Activated T-helper 1 cell treated with anti-CD3 and anti-CD28 coated beads, Interleukin-12 subunit alpha, Interleukin-12 subunit beta, Interleukin-2, Interleukin-4 antibody, amounts not matched to agents 30 ng/mL and 10 ng/mL and 1 ng/mL, durations not matched to agents 14 hours and 24 hours and 36 hours (primary cell): ENCODE measurements at regions not wholly inside any gene's neighbourhood (a gene's known extent, or its start where the extent isn't known, plus 50 kb on each side); places are given as distances from the start of the nearest gene placed in this dataset.
"Not testable (repeated sequence)": the region's sequence is repeated elsewhere in the genome, so short reads cannot be mapped to it uniquely, and the experiment has no call there.

Source experiments
- DNase-seq: peaks from one replicate; pipeline ENCODE4 v3.0.0; 2021; ENCODE audit warnings: low spot score
- H3K27ac Mint-ChIP-seq: one replicate; pipeline ENCODE4 v1.8.0; 2021; ENCODE audit warnings: mild to moderate bottlenecking, mixed read lengths
- H3K27me3 Mint-ChIP-seq: one replicate; pipeline ENCODE4 v1.8.0; 2022; ENCODE audit warnings: mild to moderate bottlenecking, moderate library complexity, mixed read lengths; ENCODE audit not compliant: insufficient read depth
- H3K36me3 Mint-ChIP-seq: one replicate; pipeline ENCODE4 v1.8.0; 2021; ENCODE audit warnings: low read depth, mixed read lengths
- H3K4me1 Mint-ChIP-seq: one replicate; pipeline ENCODE4 v1.8.0; 2021; ENCODE audit warnings: low read depth, mixed read lengths
- H3K4me3 Mint-ChIP-seq: one replicate; pipeline ENCODE4 v1.8.0; 2021; ENCODE audit warnings: mild to moderate bottlenecking, moderate library complexity, mixed read lengths
- H3K9me3 Mint-ChIP-seq: one replicate; pipeline ENCODE4 v1.8.0; 2021; ENCODE audit warnings: mixed read lengths
- intact Hi-C: fragments of 100-400 bp; cut with micrococcal nuclease; formaldehyde crosslinking; loops from one replicate; pipeline ENCODE4 v1.15.1; 2024

DNA sequence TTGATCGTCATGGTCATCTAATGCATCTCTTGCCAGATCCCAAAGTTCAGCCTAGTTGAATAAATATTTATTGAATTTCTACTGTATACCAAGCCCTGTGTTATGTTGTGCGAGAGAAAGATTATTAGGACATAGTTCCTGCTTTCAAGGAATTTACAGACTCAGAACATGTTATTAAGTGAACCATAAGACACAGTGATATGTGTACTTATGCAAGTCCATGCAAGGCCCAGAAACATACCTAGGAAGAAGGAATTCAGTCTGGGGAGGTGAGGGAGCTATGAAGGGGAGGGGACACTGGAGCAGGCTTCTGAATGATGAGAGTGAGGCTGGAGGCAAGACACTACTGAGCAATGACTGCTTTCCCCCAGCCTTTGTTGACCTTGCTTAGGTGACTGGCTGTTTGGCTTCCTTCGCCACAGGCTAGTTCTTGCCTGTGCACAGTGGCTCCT is 81.4 kb downstream of the ACAA2 start:
- Mint-ChIP-seq H3K27ac (no peak overlapping the region), H3K4me3 (no peak overlapping the region), H3K4me1 (no peaks in the 10 kb centered on the region), H3K27me3 (peaks cover 8% of the 10 kb centered on the region), H3K9me3 (no peaks in the 10 kb centered on the region), H3K36me3 (no peaks in the 10 kb centered on the region)
- no peak for DNase-seq
- intact Hi-C loops, result no loop called here

DNA sequence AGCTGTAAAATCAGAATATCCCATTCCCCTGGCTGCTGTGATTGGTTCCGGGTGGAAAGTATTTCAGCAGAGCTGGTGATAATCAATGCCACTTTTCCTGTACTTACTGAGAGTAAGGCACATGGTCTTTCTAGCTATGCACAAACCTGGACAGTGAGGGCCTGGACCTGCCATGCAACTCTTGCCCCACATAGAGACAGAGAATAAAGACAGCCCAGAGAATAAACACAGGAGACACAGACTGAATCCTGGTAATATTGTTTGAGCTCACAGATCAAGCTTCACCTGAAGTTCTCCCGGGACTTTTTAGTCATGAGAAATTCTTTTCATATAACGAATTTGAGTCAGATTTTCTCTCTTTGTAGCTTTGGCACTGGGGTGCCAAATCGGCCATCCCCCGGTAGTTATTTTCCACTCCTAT is 81.9 kb downstream of the ACAA2 start:
- no peak overlapping the region for H3K4me3 Mint-ChIP-seq
- H3K27me3 Mint-ChIP-seq, result peaks cover 9% of the 10 kb centered on the region
- H3K9me3 Mint-ChIP-seq, result no peaks in the 10 kb centered on the region
- no peak overlapping the region for H3K27ac Mint-ChIP-seq
- H3K4me1 Mint-ChIP-seq, result no peaks in the 10 kb centered on the region
- no peak for DNase-seq
- intact Hi-C loops, result no loop called here
- H3K36me3 Mint-ChIP-seq, result no peaks in the 10 kb centered on the region

- Mint-ChIP-seq H3K27ac (no peak overlapping the region), H3K4me1 (no peaks in the 10 kb centered on the region), H3K4me3 (no peak overlapping the region), H3K9me3 (no peaks in the 10 kb centered on the region), H3K27me3 (peaks cover 7% of the 10 kb centered on the region), H3K36me3 (no peaks in the 10 kb centered on the region)
- intact Hi-C loops, result no loop called here
- no peak for DNase-seq
Measured at GRCh38 chr18:49730951-49731391, 82.4 kb downstream of the ACAA2 start.

DNA sequence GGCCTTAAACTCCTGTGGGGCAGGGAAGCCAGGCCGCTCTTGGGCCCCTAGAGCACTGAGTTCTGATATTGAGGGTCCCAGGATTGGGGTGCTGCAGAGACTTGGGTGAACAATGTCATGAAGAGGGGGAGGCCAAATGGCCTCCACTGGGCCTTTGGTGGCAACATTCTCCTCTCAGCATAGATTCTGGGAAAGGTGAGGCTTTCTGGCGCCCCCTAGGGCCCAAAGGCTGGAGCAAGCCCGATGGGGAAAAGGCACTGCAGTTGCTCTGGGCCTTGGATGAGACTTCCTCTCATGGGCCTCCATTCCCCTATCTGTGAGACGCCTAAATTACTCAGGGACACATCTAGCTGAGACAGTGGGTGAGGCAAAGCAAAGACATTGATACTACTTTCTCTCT is 84.8 kb downstream of the ACAA2 start:
- Mint-ChIP-seq H3K4me3 (no peak overlapping the region), H3K4me1 (peaks cover 6% of the 10 kb centered on the region), H3K27ac (no peak overlapping the region), H3K9me3 (no peaks in the 10 kb centered on the region), H3K27me3 (peaks cover 11% of the 10 kb centered on the region), H3K36me3 (no peaks in the 10 kb centered on the region)
- intact Hi-C loops, result loop anchor here (1.0 kb wide), 1 partner anchor 130 kb away; no protein-coding TSS in a partner anchor
- peak; percentile 12 for DNase-seq

- H3K9me3 Mint-ChIP-seq, result no peaks in the 10 kb centered on the region
- intact Hi-C loops, result loop anchor here (1.0 kb wide), 1 partner anchor 130 kb away; no protein-coding TSS in a partner anchor
- no peak for DNase-seq
- H3K4me1 Mint-ChIP-seq, result peaks cover 11% of the 10 kb centered on the region
- no peak overlapping the region for H3K4me3 Mint-ChIP-seq
- no peaks in the 10 kb centered on the region for H3K36me3 Mint-ChIP-seq
- no peak overlapping the region for H3K27ac Mint-ChIP-seq
- peaks cover 15% of the 10 kb centered on the region for H3K27me3 Mint-ChIP-seq
Measured at GRCh38 chr18:49727816-49728215, 85.5 kb downstream of the ACAA2 start.

DNA sequence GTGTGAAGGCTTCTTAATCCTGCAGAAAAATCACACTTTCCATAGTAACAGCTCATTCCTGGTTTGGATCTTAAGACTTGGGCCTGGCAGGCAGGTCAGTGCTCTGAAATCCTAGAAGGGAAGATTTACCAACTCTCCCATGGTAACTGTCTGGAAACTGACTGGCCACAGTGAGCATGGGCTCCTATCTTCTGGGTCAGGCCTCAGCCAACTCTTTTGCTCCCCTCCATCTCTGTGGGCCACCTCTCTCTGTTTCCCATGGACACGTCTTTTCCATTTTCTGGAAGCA is 86.7 kb downstream of the ACAA2 start:
- H3K4me1 Mint-ChIP-seq, result peaks cover 16% of the 10 kb centered on the region
- H3K4me3 Mint-ChIP-seq, result no peak overlapping the region
- H3K9me3 Mint-ChIP-seq, result no peaks in the 10 kb centered on the region
- intact Hi-C loops, result no loop called here
- no peak overlapping the region for H3K27ac Mint-ChIP-seq
- H3K36me3 Mint-ChIP-seq, result no peaks in the 10 kb centered on the region
- DNase-seq, result no peak
- peaks cover 24% of the 10 kb centered on the region for H3K27me3 Mint-ChIP-seq

- Mint-ChIP-seq H3K9me3 (no peaks in the 10 kb centered on the region), H3K27ac (no peak overlapping the region), H3K36me3 (no peaks in the 10 kb centered on the region), H3K27me3 (peaks cover 26% of the 10 kb centered on the region), H3K4me1 (peaks cover 16% of the 10 kb centered on the region), H3K4me3 (no peak overlapping the region)
- intact Hi-C loops, result loop anchor here (2.0 kb wide), 1 partner anchor 163 kb away; the partner anchor contains the start of gene LIPG
- DNase-seq, result no peak
Measured at GRCh38 chr18:49725809-49726674, 87.3 kb downstream of the ACAA2 start.

DNA sequence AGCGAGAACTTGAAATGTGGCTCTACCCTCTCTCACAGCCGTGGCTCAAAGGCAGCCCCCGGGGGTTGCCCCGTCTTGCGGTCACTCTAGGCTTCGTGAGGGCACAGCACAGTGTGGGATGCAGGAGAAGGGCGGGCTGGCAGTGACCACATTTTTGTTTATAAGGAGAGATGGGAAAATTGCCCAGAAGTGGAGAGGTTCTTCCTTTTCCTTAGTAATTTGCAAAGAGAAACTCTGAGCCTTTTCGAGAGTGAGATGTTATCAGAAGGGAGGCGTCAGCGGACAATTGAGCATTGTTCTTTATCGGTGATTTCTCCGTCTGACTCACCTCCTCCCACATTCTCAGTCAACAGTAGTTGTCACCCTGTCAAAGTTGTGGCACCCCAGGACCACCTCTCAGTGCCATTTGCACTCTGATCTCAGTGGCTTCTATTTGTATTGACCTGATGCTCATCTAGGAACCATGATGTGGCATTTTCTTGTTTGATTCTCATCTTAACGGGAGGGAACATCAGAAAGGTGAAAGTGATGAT is 89.6 kb downstream of the ACAA2 start:
- Mint-ChIP-seq H3K4me3 (peak overlapping the region; percentile 21), H3K36me3 (no peaks in the 10 kb centered on the region), H3K27ac (no peak overlapping the region), H3K27me3 (peaks cover 26% of the 10 kb centered on the region), H3K4me1 (peaks cover 16% of the 10 kb centered on the region), H3K9me3 (no peaks in the 10 kb centered on the region)
- DNase-seq, result no peak
- intact Hi-C loops, result loop anchor here (2.0 to 5.0 kb wide), 2 partner anchors 89 to 161 kb away; partner anchors contain the start of genes ACAA2 and LIPG

GRCh38 chr18:49722477-49722876 is 90.9 kb downstream of the ACAA2 start:
- Mint-ChIP-seq H3K36me3 (no peaks in the 10 kb centered on the region), H3K9me3 (no peaks in the 10 kb centered on the region), H3K27me3 (peaks cover 32% of the 10 kb centered on the region), H3K4me3 (no peak overlapping the region), H3K4me1 (peaks cover 16% of the 10 kb centered on the region), H3K27ac (no peak overlapping the region)
- intact Hi-C loops, result loop anchor here (5.0 kb wide), 1 partner anchor 90 kb away; the partner anchor contains the start of gene ACAA2
- no peak for DNase-seq

DNA sequence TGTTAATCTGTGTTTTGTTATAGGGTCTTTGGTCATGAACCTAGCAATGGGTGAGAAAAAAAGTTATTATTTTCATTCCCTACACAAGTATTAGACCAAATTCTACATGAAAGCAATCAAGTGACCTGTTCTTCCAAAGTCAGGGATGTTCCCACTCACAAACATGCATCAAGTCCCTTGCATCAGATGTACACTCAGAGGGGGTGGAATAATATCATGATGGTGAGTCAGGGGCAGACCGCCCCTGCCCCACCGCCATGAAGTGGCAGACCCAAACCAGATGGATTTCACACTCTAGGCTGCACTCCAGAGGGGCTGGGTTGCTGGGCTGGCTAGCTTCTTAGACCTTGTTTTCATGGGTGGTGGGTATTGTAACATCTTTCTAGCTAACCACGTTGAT is 91.4 kb downstream of the ACAA2 start:
- H3K36me3 Mint-ChIP-seq, result no peaks in the 10 kb centered on the region
- H3K9me3 Mint-ChIP-seq, result no peaks in the 10 kb centered on the region
- peaks cover 16% of the 10 kb centered on the region for H3K4me1 Mint-ChIP-seq
- intact Hi-C loops, result loop anchor here (5.0 kb wide), 1 partner anchor 90 kb away; the partner anchor contains the start of gene ACAA2
- no peak for DNase-seq
- H3K4me3 Mint-ChIP-seq, result no peak overlapping the region
- H3K27ac Mint-ChIP-seq, result no peak overlapping the region
- H3K27me3 Mint-ChIP-seq, result peaks cover 32% of the 10 kb centered on the region

DNA sequence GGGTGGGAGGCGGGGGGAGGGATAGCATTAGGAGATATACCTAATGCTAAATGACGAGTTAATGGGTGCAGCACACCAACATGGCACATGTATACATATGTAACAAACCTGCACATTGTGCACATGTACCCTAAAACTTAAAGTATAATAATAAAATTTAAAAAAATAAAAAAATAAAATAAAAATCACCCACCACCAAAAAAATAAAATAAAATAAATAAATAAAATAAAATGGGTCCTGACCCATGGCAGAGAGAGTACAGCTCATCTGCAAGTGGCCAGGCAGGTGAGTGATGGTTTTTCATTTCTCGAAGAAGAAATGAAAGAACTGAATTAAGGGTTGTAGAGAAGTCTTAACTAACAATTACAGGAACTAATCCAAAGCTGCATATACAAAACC is 92.4 kb downstream of the ACAA2 start:
- not testable (repeated sequence) for H3K36me3 Mint-ChIP-seq, DNase-seq, H3K9me3 Mint-ChIP-seq, H3K4me3 Mint-ChIP-seq, H3K27ac Mint-ChIP-seq
- intact Hi-C loops, result loop anchor here (5.0 kb wide), 1 partner anchor 91 kb away; the partner anchor contains the start of gene ACAA2
- Mint-ChIP-seq H3K27me3 (peaks cover 28% of the 10 kb centered on the region), H3K4me1 (peaks cover 16% of the 10 kb centered on the region)

DNA sequence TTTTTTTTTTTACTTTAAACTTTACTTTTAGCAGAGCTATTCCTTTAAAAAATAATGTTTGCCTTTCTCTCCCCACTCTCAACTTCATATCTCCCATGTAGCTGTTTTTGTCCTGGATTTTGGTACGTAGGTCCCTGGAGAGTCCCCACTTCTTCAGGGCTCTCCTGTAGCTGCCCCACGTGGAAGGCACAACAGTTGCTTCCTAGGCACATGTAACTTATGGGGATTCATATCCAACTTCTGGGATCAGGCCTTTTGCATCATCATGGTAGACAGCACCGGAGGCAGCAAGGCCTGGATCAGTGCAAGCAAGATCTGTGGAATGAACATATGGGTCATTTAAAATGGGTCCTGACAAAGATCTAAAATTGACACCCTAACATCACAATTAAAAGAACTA is 95.7 kb downstream of the ACAA2 start:
- peaks cover 3% of the 10 kb centered on the region for H3K4me1 Mint-ChIP-seq
- intact Hi-C loops, result no loop called here
- H3K36me3 Mint-ChIP-seq, result no peaks in the 10 kb centered on the region
- no peaks in the 10 kb centered on the region for H3K9me3 Mint-ChIP-seq
- no peak overlapping the region for H3K4me3 Mint-ChIP-seq
- no peak overlapping the region for H3K27ac Mint-ChIP-seq
- peaks cover 23% of the 10 kb centered on the region for H3K27me3 Mint-ChIP-seq
- no peak for DNase-seq

DNA sequence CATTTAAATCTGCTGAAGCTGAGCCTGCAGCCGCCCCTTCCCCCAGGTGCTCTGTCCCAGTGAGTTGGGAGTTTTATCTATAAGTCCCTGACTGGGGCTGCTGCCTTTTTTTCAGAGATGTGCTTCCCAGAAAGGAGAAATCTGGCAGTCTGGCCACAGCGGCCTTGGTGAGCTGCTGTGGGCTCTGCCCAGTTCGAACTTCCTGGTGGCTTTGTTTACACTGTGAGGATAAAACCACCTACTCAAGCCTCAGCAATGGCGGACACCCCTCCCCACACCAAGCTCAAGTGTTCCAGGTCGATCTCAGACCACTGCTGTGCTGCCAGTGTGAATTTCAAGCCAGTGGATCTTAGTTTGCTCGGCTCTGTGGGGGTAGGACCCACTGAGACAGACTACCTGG is 97.3 kb downstream of the ACAA2 start:
- Mint-ChIP-seq H3K36me3 (no peaks in the 10 kb centered on the region), H3K4me3 (no peak overlapping the region), H3K4me1 (no peaks in the 10 kb centered on the region), H3K27ac (no peak overlapping the region), H3K9me3 (no peaks in the 10 kb centered on the region), H3K27me3 (peaks cover 19% of the 10 kb centered on the region)
- intact Hi-C loops, result no loop called here
- DNase-seq, result no peak
